ENCODE measurements at regions not wholly inside any gene's neighbourhood (a gene's known extent, or its start where the extent isn't known, plus 50 kb on each side); places are given as distances from the start of the nearest gene placed in this dataset.
"Not testable (repeated sequence)": the region's sequence is repeated elsewhere in the genome, so short reads cannot be mapped to it uniquely, and the experiment has no call there.

- TF ChIP-seq PBX3 (IDR thresholded peaks at IDR 0.05; ENCODE audit: insufficient replicate concordance, low read depth, low read length) (no peak), ZZZ3 (IDR thresholded peaks at IDR 0.05; ENCODE audit: control insufficient read depth, insufficient read length, low read depth) (no peak), JUNB (IDR thresholded peaks at IDR 0.05) (no peak), POU2F2 (IDR thresholded peaks at IDR 0.05; ENCODE audit: borderline replicate concordance, low read depth, low read length) (no peak), NR2C1 (IDR thresholded peaks at IDR 0.05) (no peak)
- TF ChIP-seq, protein P1, sequence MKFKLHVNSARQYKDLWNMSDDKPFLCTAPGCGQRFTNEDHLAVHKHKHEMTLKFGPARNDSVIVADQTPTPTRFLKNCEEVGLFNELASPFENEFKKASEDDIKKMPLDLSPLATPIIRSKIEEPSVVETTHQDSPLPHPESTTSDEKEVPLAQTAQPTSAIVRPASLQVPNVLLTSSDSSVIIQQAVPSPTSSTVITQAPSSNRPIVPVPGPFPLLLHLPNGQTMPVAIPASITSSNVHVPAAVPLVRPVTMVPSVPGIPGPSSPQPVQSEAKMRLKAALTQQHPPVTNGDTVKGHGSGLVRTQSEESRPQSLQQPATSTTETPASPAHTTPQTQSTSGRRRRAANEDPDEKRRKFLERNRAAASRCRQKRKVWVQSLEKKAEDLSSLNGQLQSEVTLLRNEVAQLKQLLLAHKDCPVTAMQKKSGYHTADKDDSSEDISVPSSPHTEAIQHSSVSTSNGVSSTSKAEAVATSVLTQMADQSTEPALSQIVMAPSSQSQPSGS (IDR thresholded peaks at IDR 0.05; ENCODE audit: low read length): no peak
Measured at GRCh38 chrX:114519524-114519923, 64.4 kb upstream of the HTR2C start (continued).

DNA sequence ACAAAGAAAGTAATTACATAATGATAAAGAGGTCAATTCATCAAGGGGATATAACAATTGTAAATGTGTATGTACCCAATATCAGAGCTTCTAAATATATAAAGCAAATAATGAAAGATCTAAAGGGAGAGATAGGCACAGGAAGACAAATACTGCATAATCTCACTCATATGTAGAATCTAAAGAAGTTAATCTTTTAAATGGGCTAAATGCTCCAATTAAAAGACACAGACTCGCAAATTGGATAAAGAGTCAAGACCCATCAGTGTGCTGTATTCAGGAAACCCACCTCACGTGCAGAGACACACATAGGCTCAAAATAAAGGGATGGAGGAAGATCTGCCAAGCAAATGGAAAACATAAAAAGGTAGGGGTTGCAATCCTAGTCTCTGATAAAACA is 63.2 kb upstream of the HTR2C start:
- H3K79me2 ChIP-seq (ENCODE audit: control insufficient read depth, insufficient read depth, low read length); DNase-seq (ENCODE audit: low read depth, low spot score); intact Hi-C loops (cut with micrococcal nuclease; ENCODE audit: unreplicated experiment); H3K4me1 ChIP-seq (ENCODE audit: control insufficient read depth, insufficient read depth, low read length); H3K4me2 ChIP-seq (ENCODE audit: control insufficient read depth, insufficient read depth); H3K9me3 ChIP-seq (replicated peaks; ENCODE audit: control insufficient read depth, insufficient read depth, low read length); BruUV-seq (replicated peaks); POLR2A ChIA-PET; H3K4me3 ChIP-seq; SMC1A ChIA-PET (ENCODE audit: uncharacterized antibody, unreplicated experiment); H2AFZ ChIP-seq (ENCODE audit: control insufficient read depth, low read depth, low read length); in situ Hi-C loops (cut with MboI); RAD21 ChIA-PET (ENCODE audit: unreplicated experiment); H3K27me3 ChIP-seq (replicated peaks in 1 of 2; ENCODE audit: control insufficient read depth in 2 of 2, insufficient read depth in 2 of 2, low read length in 1 of 2); CTCF ChIA-PET; FAIRE-seq; H3K27ac ChIP-seq (ENCODE audit: control insufficient read depth, insufficient read depth); H3K9ac ChIP-seq (ENCODE audit: control insufficient read depth, insufficient read depth, low read length); H3K36me3 ChIP-seq (ENCODE audit: control insufficient read depth in 2 of 2, insufficient read depth in 2 of 2, low read length in 1 of 2); H4K20me1 ChIP-seq (ENCODE audit: control insufficient read depth, insufficient read depth); ATAC-seq: not testable (repeated sequence)
- WGBS (ENCODE audit: insufficient coverage, insufficient replicate concordance, low lambda C conversion rate, missing lambda C conversion rate): 0% methylated on average over 2 of the region's 2 CpGs
